ENCODE measurements at regions not wholly inside any gene's neighbourhood (a gene's known extent, or its start where the extent isn't known, plus 50 kb on each side); places are given as distances from the start of the nearest gene placed in this dataset.

DNA sequence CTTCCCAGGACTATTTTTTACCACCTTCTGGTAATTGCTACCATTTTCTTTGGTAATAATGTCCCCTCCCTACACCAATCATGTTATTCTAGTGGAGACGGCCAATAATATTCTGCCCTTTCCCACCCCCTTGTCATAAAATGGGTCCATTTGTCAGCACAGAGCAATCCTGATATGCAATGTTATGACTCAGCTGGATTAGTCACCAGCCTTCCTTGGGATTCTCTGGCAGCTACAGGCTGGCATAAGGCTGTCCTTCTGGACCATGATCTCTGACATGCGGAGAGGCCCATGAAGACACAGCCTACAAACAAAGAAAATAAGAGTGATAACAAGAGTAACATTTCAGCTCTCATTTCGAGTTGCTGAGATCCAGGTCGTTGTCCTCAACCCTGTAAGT, 222.0 kb upstream of the CPNE8 start (continued):
- no peak for TF ChIP-seq FOXP1 (CRISPR knock-in tag; IDR thresholded peaks at IDR 0.05)
- TF ChIP-seq, protein P1, sequence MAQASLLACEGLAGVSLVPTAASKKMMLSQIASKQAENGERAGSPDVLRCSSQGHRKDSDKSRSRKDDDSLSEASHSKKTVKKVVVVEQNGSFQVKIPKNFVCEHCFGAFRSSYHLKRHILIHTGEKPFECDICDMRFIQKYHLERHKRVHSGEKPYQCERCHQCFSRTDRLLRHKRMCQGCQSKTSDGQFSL (CRISPR knock-in tag; IDR thresholded peaks at IDR 0.05), result no peak
- TF ChIP-seq, protein P1 (tag; IDR thresholded peaks at IDR 0.05), result no peak
- TF ChIP-seq, protein P2, sequence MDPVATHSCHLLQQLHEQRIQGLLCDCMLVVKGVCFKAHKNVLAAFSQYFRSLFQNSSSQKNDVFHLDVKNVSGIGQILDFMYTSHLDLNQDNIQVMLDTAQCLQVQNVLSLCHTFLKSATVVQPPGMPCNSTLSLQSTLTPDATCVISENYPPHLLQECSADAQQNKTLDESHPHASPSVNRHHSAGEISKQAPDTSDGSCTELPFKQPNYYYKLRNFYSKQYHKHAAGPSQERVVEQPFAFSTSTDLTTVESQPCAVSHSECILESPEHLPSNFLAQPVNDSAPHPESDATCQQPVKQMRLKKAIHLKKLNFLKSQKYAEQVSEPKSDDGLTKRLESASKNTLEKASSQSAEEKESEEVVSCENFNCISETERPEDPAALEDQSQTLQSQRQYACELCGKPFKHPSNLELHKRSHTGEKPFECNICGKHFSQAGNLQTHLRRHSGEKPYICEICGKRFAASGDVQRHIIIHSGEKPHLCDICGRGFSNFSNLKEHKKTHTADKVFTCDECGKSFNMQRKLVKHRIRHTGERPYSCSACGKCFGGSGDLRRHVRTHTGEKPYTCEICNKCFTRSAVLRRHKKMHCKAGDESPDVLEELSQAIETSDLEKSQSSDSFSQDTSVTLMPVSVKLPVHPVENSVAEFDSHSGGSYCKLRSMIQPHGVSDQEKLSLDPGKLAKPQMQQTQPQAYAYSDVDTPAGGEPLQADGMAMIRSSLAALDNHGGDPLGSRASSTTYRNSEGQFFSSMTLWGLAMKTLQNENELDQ (CRISPR knock-in tag; IDR thresholded peaks at IDR 0.05; ENCODE audit: borderline replicate concordance), result no peak
- TF ChIP-seq, protein P3, sequence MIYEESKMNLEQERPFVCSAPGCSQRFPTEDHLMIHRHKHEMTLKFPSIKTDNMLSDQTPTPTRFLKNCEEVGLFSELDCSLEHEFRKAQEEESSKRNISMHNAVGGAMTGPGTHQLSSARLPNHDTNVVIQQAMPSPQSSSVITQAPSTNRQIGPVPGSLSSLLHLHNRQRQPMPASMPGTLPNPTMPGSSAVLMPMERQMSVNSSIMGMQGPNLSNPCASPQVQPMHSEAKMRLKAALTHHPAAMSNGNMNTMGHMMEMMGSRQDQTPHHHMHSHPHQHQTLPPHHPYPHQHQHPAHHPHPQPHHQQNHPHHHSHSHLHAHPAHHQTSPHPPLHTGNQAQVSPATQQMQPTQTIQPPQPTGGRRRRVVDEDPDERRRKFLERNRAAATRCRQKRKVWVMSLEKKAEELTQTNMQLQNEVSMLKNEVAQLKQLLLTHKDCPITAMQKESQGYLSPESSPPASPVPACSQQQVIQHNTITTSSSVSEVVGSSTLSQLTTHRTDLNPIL (CRISPR knock-in tag; IDR thresholded peaks at IDR 0.05), result no peak
- no peak for TF ChIP-seq SRSF7 (optimal IDR thresholded peaks at IDR 0.05; ENCODE audit: low read depth, low read length)

DNA sequence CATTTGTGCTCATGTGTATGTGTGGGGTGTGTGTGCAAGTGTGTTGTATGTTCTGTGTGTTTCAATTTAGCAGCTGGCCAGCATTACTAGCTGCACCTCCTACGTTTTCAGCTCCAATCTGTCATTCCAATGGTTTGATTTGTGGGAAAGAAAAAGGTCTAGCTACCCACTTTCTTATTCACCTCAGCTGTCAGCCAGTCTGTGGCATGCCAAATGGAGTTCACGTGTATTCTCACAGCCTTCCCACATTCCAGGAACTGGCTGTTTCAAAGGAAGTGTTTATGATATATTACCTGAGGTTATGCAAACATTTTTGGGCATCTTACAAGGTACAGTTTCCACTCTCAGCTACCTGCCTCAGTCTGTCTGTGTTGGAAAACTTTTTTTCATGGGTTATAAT, 220.2 kb upstream of the CPNE8 start:
- 0% methylated on average over 2 of the region's 2 CpGs for WGBS (ENCODE audit: insufficient coverage, low coverage, missing lambda C conversion rate)
- H3K36me3 ChIP-seq (ENCODE audit: control insufficient read depth, insufficient read depth, low read length), result no peaks in the 10 kb centered on the region
- no peaks in the 10 kb centered on the region for H3K9me3 ChIP-seq (replicated peaks; ENCODE audit: control insufficient read depth, insufficient read depth, low read depth, low read length)
- H4K20me1 ChIP-seq (replicated peaks; ENCODE audit: control insufficient read depth, insufficient read depth, low read length), result no peaks in the 10 kb centered on the region
- H3K79me2 ChIP-seq (ENCODE audit: control insufficient read depth, insufficient read depth, low read length), result no peaks in the 10 kb centered on the region
- in situ Hi-C loops (cut with MboI), result no loop called here
- FAIRE-seq, result no peak
- no peaks in the 10 kb centered on the region for H3K9me1 ChIP-seq (ENCODE audit: control insufficient read depth, insufficient read depth, low read length)
- H3K9ac ChIP-seq (ENCODE audit: insufficient read depth in 1 of 2, low read depth in 2 of 2, low read length in 2 of 2), result no peak overlapping the region
- ChIA-PET CTCF (ENCODE audit: low intra/inter-chr PET ratio) (no interaction called here), POLR2A (no interaction called here)
- intact Hi-C loops (cut with micrococcal nuclease), result no loop called here
- H3K4me3 ChIP-seq, result no peak overlapping the region
- DNase-seq (ENCODE audit: extremely low read depth in 1 of 4, low spot score in 3 of 4), result no peak
- no peak overlapping the region for H3K27ac ChIP-seq (ENCODE audit: extremely low read depth, low read depth, low read length)
- H2AFZ ChIP-seq (ENCODE audit: low read depth, low read length), result no peak overlapping the region
- no peak overlapping the region for H3K4me2 ChIP-seq (ENCODE audit: insufficient read depth, low read length)
- no peaks in the 10 kb centered on the region for H3K27me3 ChIP-seq (ENCODE audit: control insufficient read depth in 2 of 2, insufficient read depth in 2 of 2, low read length in 2 of 2)
- H3K4me1 ChIP-seq (replicated peaks in 1 of 2; ENCODE audit: control insufficient read depth in 2 of 2, insufficient read depth in 2 of 2, low read length in 2 of 2), result no peaks in the 10 kb centered on the region
- no peak for ATAC-seq
- BruUV-seq (replicated peaks), result no TSS peak
- TF ChIP-seq, protein P4, sequence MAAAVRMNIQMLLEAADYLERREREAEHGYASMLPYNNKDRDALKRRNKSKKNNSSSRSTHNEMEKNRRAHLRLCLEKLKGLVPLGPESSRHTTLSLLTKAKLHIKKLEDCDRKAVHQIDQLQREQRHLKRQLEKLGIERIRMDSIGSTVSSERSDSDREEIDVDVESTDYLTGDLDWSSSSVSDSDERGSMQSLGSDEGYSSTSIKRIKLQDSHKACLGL (CRISPR knock-in tag; IDR thresholded peaks at IDR 0.05; ENCODE audit: borderline replicate concordance, poor library complexity, severe bottlenecking), result no peak
- TF ChIP-seq TBL1XR1 (IDR thresholded peaks at IDR 0.05; ENCODE audit: low read length in 2 of 2) (no peak), ESRRB (CRISPR knock-in tag; IDR thresholded peaks at IDR 0.05; ENCODE audit: borderline replicate concordance) (no peak)
- TF ChIP-seq, protein P5, sequence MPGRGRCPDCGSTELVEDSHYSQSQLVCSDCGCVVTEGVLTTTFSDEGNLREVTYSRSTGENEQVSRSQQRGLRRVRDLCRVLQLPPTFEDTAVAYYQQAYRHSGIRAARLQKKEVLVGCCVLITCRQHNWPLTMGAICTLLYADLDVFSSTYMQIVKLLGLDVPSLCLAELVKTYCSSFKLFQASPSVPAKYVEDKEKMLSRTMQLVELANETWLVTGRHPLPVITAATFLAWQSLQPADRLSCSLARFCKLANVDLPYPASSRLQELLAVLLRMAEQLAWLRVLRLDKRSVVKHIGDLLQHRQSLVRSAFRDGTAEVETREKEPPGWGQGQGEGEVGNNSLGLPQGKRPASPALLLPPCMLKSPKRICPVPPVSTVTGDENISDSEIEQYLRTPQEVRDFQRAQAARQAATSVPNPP (IDR thresholded peaks at IDR 0.05; ENCODE audit: borderline replicate concordance, insufficient read depth, insufficient read length), result no peak
- TF ChIP-seq, protein P6, sequence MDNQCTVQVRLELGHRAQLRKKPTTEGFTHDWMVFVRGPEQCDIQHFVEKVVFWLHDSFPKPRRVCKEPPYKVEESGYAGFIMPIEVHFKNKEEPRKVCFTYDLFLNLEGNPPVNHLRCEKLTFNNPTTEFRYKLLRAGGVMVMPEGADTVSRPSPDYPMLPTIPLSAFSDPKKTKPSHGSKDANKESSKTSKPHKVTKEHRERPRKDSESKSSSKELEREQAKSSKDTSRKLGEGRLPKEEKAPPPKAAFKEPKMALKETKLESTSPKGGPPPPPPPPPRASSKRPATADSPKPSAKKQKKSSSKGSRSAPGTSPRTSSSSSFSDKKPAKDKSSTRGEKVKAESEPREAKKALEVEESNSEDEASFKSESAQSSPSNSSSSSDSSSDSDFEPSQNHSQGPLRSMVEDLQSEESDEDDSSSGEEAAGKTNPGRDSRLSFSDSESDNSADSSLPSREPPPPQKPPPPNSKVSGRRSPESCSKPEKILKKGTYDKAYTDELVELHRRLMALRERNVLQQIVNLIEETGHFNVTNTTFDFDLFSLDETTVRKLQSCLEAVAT (IDR thresholded peaks at IDR 0.05), result no peak

All from K562 (cell line).